LNCAP (cell line): ENCODE measurements at regions not wholly inside any gene's neighbourhood (a gene's known extent, or its start where the extent isn't known, plus 50 kb on each side); places are given as distances from the start of the nearest gene placed in this dataset.

Experiments used
- TF ChIP-seq, protein P1 (sequence below): fragments of 450-650 bp; IDR thresholded peaks from 2 replicates; pipeline ENCODE4 v1.5.1; 2017; ENCODE audit warnings: mild to moderate bottlenecking

- TF ChIP-seq, protein P1, sequence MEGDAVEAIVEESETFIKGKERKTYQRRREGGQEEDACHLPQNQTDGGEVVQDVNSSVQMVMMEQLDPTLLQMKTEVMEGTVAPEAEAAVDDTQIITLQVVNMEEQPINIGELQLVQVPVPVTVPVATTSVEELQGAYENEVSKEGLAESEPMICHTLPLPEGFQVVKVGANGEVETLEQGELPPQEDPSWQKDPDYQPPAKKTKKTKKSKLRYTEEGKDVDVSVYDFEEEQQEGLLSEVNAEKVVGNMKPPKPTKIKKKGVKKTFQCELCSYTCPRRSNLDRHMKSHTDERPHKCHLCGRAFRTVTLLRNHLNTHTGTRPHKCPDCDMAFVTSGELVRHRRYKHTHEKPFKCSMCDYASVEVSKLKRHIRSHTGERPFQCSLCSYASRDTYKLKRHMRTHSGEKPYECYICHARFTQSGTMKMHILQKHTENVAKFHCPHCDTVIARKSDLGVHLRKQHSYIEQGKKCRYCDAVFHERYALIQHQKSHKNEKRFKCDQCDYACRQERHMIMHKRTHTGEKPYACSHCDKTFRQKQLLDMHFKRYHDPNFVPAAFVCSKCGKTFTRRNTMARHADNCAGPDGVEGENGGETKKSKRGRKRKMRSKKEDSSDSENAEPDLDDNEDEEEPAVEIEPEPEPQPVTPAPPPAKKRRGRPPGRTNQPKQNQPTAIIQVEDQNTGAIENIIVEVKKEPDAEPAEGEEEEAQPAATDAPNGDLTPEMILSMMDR, result no peak
These were observed 314.6 kb upstream of the SGCG start for GRCh38 chr13:22866221-22866620.

DNA sequence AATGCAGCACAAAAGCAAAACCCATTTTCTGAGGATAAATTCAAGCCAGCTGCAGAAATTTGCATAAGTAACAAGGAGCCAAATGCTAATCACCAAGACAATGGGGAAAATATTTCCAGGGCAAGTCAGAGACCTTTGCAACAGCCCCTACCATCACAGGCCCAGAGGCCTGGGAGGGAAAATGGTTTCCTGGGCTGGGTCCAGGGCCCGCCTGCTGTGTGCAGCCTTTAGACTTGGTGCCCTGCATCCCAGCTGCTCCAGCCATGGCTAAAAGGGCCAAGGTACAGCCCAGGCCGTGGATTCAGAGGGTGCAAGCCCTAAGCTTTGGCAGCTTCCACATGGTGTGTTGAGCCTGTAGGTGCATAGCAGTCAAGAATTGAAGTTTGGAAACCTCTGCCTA is 309.5 kb upstream of the SGCG start:
- TF ChIP-seq, protein P1, result no peak

DNA sequence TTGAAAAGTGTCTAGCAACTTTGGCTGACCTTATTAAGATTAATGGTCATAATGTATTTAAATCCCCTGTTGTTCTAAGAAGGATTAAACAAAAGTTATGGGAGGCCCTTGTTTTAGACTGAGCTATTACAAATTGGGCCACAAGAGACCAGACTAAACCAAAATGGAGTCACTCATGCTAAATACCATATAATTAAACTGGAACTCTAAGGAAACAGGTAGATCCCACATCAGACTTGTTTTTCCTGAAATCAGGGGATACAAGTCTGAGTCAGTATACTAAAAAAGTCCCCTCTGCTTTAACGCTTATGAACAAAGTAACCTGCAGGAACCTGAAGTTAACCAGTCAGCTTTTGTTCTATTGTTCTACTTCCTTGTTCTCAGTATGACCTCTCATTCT is 305.9 kb upstream of the SGCG start:
- TF ChIP-seq, protein P1, result no peak

GRCh38 chr13:22877421-22877820 is 303.4 kb upstream of the SGCG start:
- TF ChIP-seq, protein P1, result no peak

GRCh38 chr13:22880741-22881720 is 299.7 kb upstream of the SGCG start:
- TF ChIP-seq, protein P1, result no peak

GRCh38 chr13:22883262-22883840 is 297.4 kb upstream of the SGCG start:
- TF ChIP-seq, protein P1, result no peak

DNA sequence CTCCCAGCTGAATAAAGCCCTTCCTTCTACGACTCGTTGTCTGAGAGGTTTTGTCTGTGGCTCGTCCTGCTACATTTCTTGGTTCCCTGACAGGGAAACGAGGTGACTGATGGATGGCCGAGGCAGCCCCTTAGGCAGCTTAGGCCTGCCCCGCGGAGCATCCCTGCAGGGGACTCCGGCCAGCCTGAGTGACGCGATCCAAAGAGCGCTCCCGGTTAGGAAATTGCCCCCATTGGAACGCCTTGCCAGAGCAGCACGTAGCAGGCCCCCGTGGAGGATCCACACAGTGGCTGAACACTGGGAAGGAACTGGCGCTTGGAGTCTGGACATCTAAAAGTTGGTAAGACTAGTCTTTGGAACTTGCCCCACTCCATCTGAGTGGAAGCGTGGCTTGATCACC is 296.8 kb upstream of the SGCG start:
- TF ChIP-seq, protein P1, result no peak
